CD14-positive monocyte (primary cell): ENCODE measurements at regions not wholly inside any gene's neighbourhood (a gene's known extent, or its start where the extent isn't known, plus 50 kb on each side); places are given as distances from the start of the nearest gene placed in this dataset.

ENCODE experiments used
- DNase-seq, 3 donors: peaks; one replicate each; pipeline ENCODE4 v3.0.0-alpha.2; 2011 to 2022
- H2AFZ ChIP-seq: 2 replicates; pipeline ENCODE4 v1.6.0; 2012; ENCODE audit warnings: mild to moderate bottlenecking, low read depth, low read length, inconsistent platforms; ENCODE audit not compliant: insufficient read depth, poor library complexity, severe bottlenecking
- H3K27ac ChIP-seq, 2 donors: 1 replicate in 1 of 2; 2 replicates in 1 of 2; pipeline ENCODE4 v1.5.1; 2012 to 2013; ENCODE audit warnings: low read length in 2 of 2, control low read depth in 1 of 2, inconsistent platforms in 1 of 2, low read depth in 1 of 2, mild to moderate bottlenecking in 1 of 2
- H3K27me3 ChIP-seq, 2 donors: one replicate each; pipeline versions ENCODE4 v1.6.0 to v1.6.1; 2011 to 2013; ENCODE audit warnings: low read length in 2 of 2; ENCODE audit not compliant: control insufficient read depth in 2 of 2, insufficient read depth in 2 of 2
- H3K36me3 ChIP-seq, 2 donors: replicated peaks in 1 of 2; 1 replicate in 1 of 2; 2 replicates in 1 of 2; pipeline versions ENCODE4 v1.5.1 to v1.6.1; 2012 to 2013; ENCODE audit warnings: low read length in 2 of 2, control low read depth in 1 of 2, inconsistent platforms in 1 of 2, mild to moderate bottlenecking in 1 of 2; ENCODE audit not compliant: insufficient read depth in 2 of 2, control insufficient read depth in 1 of 2
- H3K4me1 ChIP-seq, 2 donors: 1 replicate in 1 of 2; 2 replicates in 1 of 2; pipeline versions ENCODE4 v1.5.1 to v1.6.1; 2012 to 2013; ENCODE audit warnings: low read length in 2 of 2, control low read depth in 1 of 2, inconsistent platforms in 1 of 2, mild to moderate bottlenecking in 1 of 2, moderate library complexity in 1 of 2; ENCODE audit not compliant: insufficient read depth in 2 of 2, control insufficient read depth in 1 of 2
- H3K4me2 ChIP-seq: replicated peaks from 2 replicates; pipeline ENCODE3; 2012; ENCODE audit warnings: low read length, moderate library complexity, mild to moderate bottlenecking; ENCODE audit not compliant: poor library complexity, severe bottlenecking; ENCODE audit errors: extremely low read depth
- H3K4me3 ChIP-seq, 3 experiments: fragments of 200-600 bp in 1 of 3; sonication (generic) in 1 of 3; replicated peaks in 1 of 3; 1 replicate in 2 of 3; 2 replicates in 1 of 3; pipeline ENCODE4 v1.5.1; 2011 to 2013; ENCODE audit warnings: low read length in 3 of 3, mild to moderate bottlenecking in 3 of 3, control low read depth in 2 of 3, low read depth in 2 of 3, inconsistent platforms in 1 of 3, moderate library complexity in 1 of 3
- H3K79me2 ChIP-seq: 2 replicates; pipeline ENCODE4 v1.6.0; 2012; ENCODE audit warnings: mild to moderate bottlenecking, control low read depth, inconsistent platforms, low read length, moderate library complexity; ENCODE audit not compliant: insufficient read depth
- H3K9ac ChIP-seq: 2 replicates; pipeline ENCODE4 v1.6.0; 2017; ENCODE audit warnings: low read length, mild to moderate bottlenecking; ENCODE audit not compliant: insufficient read depth, poor library complexity, severe bottlenecking
- H3K9me3 ChIP-seq, 2 donors: replicated peaks in 1 of 2; 1 replicate in 1 of 2; 2 replicates in 1 of 2; pipeline versions ENCODE4 v1.5.1 to v1.6.1; 2012 to 2013; ENCODE audit warnings: low read length in 2 of 2, control low read depth in 1 of 2; ENCODE audit not compliant: control insufficient read depth in 1 of 2, insufficient read depth in 1 of 2
- H4K20me1 ChIP-seq: 2 replicates; pipeline ENCODE4 v1.6.0; 2012; ENCODE audit warnings: mild to moderate bottlenecking, low read length, control low read depth, moderate library complexity; ENCODE audit not compliant: insufficient read depth
- H3K27ac Mint-ChIP-seq, 7 donors: one replicate each; pipeline ENCODE4 v1.8.0; 2020; ENCODE audit warnings: mild to moderate bottlenecking in 7 of 7, mixed read lengths in 7 of 7, moderate library complexity in 6 of 7, inconsistent platforms in 2 of 7
- H3K27me3 Mint-ChIP-seq, 3 donors: one replicate each; pipeline ENCODE4 v1.8.0; 2021 to 2022; ENCODE audit warnings: low read depth in 3 of 3, mild to moderate bottlenecking in 3 of 3, mixed read lengths in 3 of 3, moderate library complexity in 3 of 3, inconsistent platforms in 1 of 3
- H3K36me3 Mint-ChIP-seq, 2 donors: one replicate each; pipeline ENCODE4 v1.8.0; 2020; ENCODE audit warnings: mixed read lengths in 2 of 2, inconsistent platforms in 1 of 2, mild to moderate bottlenecking in 1 of 2
- H3K4me1 Mint-ChIP-seq: one replicate; pipeline ENCODE4 v1.8.0; 2020; ENCODE audit warnings: mild to moderate bottlenecking, mixed read lengths
- H3K4me3 Mint-ChIP-seq, 2 donors: one replicate each; pipeline ENCODE4 v1.8.0; 2020; ENCODE audit warnings: mild to moderate bottlenecking in 2 of 2, mixed read lengths in 2 of 2, moderate library complexity in 1 of 2
- H3K9me3 Mint-ChIP-seq, 7 donors: one replicate each; pipeline ENCODE4 v1.8.0; 2020 to 2022; ENCODE audit warnings: mixed read lengths in 7 of 7, mild to moderate bottlenecking in 6 of 7, moderate library complexity in 6 of 7, inconsistent platforms in 2 of 7
- WGBS: methylation state at CpG from one replicate; pipeline ENCODE4 v1.1.5; 2013; ENCODE audit warnings: missing lambda C conversion rate; ENCODE audit not compliant: insufficient coverage; 5-methylcytosine and 5-hydroxymethylcytosine counted together
- intact Hi-C, 2 donors: fragments of 100-400 bp; cut with micrococcal nuclease; formaldehyde crosslinking; loops; one replicate each; pipeline versions ENCODE4 v1.15.0 to v1.15.1; 2023
- TF ChIP-seq, protein P1 (sequence below): fragments of 200-600 bp; IDR thresholded peaks from one replicate; pipeline ENCODE4 v1.8.0; 2022; ENCODE audit warnings: antibody characterized with exemption, mild to moderate bottlenecking

DNA sequence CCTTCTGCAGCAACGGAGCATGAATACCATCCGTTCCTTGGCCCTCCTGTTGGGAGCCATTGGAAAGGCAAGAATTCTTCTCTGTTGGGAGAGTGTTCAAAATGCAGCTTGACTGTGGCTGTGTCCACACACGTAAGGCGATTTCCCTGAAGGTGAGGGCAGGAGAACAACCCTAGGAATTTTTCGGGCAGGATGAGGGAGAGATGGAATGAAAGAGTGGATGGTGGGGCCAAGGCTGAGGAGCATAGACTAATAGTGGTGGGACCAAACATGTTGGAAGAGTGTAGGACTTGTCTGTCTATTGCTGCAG is 924.9 kb downstream of the TBC1D22A start:
- H3K27ac Mint-ChIP-seq = no peak overlapping the region
- no peaks in the 10 kb centered on the region for H4K20me1 ChIP-seq
- no peak overlapping the region for H3K4me3 ChIP-seq
- H3K4me2 ChIP-seq = no peak overlapping the region
- H3K36me3 ChIP-seq = no peaks in the 10 kb centered on the region
- H2AFZ ChIP-seq = no peak overlapping the region
- H3K4me1 ChIP-seq = no peaks in the 10 kb centered on the region
- H3K4me3 Mint-ChIP-seq = no peak overlapping the region
- no peaks in the 10 kb centered on the region for H3K79me2 ChIP-seq
- no peaks in the 10 kb centered on the region for H3K27me3 ChIP-seq
- H3K27me3 Mint-ChIP-seq = peaks cover 0 to 1% (median 0%) of the 10 kb centered on the region in 3 donors
- H3K9me3 ChIP-seq = peaks cover 30 to 42% of the 10 kb centered on the region in 2 donors
- H3K9me3 Mint-ChIP-seq = peaks cover 28 to 46% (median 35%) of the 10 kb centered on the region in 7 donors
- intact Hi-C loops = no loop called here
- TF ChIP-seq, protein P1, sequence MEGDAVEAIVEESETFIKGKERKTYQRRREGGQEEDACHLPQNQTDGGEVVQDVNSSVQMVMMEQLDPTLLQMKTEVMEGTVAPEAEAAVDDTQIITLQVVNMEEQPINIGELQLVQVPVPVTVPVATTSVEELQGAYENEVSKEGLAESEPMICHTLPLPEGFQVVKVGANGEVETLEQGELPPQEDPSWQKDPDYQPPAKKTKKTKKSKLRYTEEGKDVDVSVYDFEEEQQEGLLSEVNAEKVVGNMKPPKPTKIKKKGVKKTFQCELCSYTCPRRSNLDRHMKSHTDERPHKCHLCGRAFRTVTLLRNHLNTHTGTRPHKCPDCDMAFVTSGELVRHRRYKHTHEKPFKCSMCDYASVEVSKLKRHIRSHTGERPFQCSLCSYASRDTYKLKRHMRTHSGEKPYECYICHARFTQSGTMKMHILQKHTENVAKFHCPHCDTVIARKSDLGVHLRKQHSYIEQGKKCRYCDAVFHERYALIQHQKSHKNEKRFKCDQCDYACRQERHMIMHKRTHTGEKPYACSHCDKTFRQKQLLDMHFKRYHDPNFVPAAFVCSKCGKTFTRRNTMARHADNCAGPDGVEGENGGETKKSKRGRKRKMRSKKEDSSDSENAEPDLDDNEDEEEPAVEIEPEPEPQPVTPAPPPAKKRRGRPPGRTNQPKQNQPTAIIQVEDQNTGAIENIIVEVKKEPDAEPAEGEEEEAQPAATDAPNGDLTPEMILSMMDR = no peak
- no peaks in the 10 kb centered on the region for H3K36me3 Mint-ChIP-seq
- 93% methylated on average over 5 of the region's 5 CpGs for WGBS
- no peaks in the 10 kb centered on the region for H3K4me1 Mint-ChIP-seq
- DNase-seq = no peak
- H3K27ac ChIP-seq = no peak overlapping the region
- H3K9ac ChIP-seq = no peak overlapping the region

DNA sequence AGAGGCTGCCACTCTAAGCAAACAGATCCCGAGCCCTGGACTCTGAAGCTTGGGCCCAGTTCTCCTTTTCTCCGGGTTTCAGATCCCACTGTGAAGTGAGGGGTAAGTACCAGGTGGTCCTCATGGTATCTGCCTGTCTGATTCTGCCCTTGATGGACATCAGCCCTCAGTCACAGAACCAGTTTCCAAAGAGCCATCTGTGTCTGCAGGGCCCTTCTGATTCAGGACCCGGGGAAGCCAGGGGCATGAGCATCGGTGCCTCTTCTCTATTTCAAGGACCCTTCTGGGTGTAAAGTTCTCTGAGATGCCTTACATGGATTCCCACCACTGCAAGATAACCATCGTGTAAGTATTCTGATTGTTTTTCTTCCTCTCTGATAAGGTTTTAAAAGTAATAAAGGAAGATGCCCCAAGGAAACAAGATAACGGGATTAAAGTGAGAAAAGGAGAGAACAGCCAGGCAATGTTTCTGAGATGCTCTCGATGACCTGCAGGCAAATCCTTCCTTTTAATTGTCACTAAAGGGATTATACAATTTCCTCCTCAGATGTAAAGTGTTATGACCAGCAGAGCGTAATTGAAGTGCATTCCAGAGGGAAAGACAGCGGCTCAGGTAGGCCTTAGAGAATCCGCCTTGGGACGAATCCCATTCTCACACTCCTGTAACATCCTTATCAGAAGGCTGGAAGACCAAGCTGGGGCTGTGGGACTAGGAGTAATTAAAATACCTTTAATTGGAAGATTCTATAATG is 924.3 kb downstream of the TBC1D22A start:
- Histone ChIP-seq H3K4me3 (no peak overlapping the region), H3K4me1 (no peaks in the 10 kb centered on the region), H3K9ac (no peak overlapping the region), H3K27me3 (no peaks in the 10 kb centered on the region), H3K9me3 (peaks cover 35 to 48% of the 10 kb centered on the region in 2 donors), H4K20me1 (no peaks in the 10 kb centered on the region), H3K36me3 (no peaks in the 10 kb centered on the region), H3K79me2 (no peaks in the 10 kb centered on the region), H3K4me2 (no peak overlapping the region), H3K27ac (no peak overlapping the region), H2AFZ (no peak overlapping the region)
- Mint-ChIP-seq H3K27me3 (peaks cover 0 to under 1% (median 0%) of the 10 kb centered on the region in 3 donors), H3K4me3 (no peak overlapping the region), H3K9me3 (peaks cover 30 to 51% (median 40%) of the 10 kb centered on the region in 7 donors), H3K4me1 (no peaks in the 10 kb centered on the region), H3K27ac (no peak overlapping the region), H3K36me3 (no peaks in the 10 kb centered on the region)
- 80% methylated on average over 1 of the region's 11 CpGs for WGBS
- intact Hi-C loops = no loop called here
- TF ChIP-seq, protein P1 = no peak
- no peak for DNase-seq
